ENCODE measurements at regions not wholly inside any gene's neighbourhood (a gene's known extent, or its start where the extent isn't known, plus 50 kb on each side); places are given as distances from the start of the nearest gene placed in this dataset.

GRCh38 chr10:130362308-130362761, 226.1 kb downstream of the GLRX3 start:
- TF ChIP-seq CTCF (conservative IDR thresholded peaks at IDR 0.05; ENCODE audit: low read length) (no peak), EZH2phosphoT487 (IDR thresholded peaks at IDR 0.05; ENCODE audit: borderline replicate concordance) (no peak)
